ENCODE measurements at regions not wholly inside any gene's neighbourhood (a gene's known extent, or its start where the extent isn't known, plus 50 kb on each side); places are given as distances from the start of the nearest gene placed in this dataset.

DNA sequence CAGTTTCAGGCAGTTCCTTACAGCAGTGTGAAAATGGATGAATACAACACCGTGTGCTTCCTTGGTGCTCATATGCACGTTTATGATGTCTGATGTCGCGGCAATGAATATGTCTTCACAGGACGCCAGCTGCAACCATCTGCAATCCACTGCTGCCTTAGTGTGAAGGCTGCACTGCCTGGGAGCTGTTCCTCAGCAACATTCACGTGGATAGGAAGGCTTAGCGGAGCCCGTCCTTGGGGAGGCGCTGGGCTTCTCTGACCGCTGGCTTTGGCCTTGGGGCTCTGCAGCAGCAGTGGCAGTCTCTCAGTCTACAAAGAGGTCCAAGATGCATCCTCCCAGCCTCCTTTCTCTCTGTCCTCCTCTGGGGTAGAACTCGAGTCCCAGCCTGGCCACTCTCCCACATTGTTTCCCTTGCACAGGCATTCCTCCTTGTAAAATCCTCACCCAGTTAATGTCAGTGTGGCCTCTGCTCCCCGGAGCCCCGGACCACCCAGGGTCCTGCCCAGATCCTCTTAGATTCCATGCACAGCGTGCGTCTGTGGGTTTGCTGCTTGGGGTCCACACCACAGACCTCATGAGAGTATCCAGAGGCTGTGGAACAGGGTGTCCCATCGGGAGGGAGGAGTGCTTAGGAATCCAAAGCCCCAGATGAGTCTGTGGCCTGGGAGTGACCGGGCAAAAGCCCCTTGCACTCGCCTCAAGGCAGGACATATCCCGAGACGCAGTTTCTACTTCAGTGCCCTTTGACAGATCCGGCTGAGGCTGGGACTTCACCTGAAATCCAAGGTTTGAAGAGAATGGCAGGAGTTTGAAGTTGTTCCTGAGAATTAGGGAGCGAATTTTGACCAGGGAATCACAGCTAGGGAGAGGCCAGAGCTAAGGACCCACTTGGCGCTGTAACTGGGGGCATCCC, 181.3 kb downstream of the THBS2 start:
- no peak for DNase-seq (ENCODE audit: low read depth)
- TF ChIP-seq, protein P1, sequence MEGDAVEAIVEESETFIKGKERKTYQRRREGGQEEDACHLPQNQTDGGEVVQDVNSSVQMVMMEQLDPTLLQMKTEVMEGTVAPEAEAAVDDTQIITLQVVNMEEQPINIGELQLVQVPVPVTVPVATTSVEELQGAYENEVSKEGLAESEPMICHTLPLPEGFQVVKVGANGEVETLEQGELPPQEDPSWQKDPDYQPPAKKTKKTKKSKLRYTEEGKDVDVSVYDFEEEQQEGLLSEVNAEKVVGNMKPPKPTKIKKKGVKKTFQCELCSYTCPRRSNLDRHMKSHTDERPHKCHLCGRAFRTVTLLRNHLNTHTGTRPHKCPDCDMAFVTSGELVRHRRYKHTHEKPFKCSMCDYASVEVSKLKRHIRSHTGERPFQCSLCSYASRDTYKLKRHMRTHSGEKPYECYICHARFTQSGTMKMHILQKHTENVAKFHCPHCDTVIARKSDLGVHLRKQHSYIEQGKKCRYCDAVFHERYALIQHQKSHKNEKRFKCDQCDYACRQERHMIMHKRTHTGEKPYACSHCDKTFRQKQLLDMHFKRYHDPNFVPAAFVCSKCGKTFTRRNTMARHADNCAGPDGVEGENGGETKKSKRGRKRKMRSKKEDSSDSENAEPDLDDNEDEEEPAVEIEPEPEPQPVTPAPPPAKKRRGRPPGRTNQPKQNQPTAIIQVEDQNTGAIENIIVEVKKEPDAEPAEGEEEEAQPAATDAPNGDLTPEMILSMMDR (IDR thresholded peaks at IDR 0.05; ENCODE audit: insufficient read depth, low read depth, low read length, missing control alignments) = no peak
- no peak overlapping the region for H3K4me3 ChIP-seq (ENCODE audit: low read depth, low read length)

DNA sequence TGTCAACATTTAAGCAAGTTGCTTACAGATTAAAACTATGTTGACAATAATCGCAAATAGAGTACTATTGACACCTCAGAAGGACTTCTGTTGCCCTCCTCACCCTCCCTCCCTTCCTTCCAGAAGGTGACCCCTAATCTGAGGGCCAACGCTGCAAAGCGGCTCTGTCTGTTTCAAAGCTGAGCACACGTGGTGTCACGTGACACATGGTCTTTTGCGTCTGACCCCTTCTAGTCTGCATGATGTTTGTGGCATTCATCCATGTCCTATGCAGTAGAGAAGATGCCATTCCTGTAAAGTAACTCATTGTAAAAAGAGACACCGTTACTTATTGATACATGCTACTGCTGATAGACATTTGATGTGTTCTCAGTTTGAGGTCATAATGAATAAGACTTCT, 182.3 kb downstream of the THBS2 start:
- DNase-seq (ENCODE audit: low read depth) = no peak
- TF ChIP-seq, protein P1 (IDR thresholded peaks at IDR 0.05; ENCODE audit: insufficient read depth, low read depth, low read length, missing control alignments) = no peak
- H3K4me3 ChIP-seq (ENCODE audit: low read depth, low read length) = no peak overlapping the region

DNA sequence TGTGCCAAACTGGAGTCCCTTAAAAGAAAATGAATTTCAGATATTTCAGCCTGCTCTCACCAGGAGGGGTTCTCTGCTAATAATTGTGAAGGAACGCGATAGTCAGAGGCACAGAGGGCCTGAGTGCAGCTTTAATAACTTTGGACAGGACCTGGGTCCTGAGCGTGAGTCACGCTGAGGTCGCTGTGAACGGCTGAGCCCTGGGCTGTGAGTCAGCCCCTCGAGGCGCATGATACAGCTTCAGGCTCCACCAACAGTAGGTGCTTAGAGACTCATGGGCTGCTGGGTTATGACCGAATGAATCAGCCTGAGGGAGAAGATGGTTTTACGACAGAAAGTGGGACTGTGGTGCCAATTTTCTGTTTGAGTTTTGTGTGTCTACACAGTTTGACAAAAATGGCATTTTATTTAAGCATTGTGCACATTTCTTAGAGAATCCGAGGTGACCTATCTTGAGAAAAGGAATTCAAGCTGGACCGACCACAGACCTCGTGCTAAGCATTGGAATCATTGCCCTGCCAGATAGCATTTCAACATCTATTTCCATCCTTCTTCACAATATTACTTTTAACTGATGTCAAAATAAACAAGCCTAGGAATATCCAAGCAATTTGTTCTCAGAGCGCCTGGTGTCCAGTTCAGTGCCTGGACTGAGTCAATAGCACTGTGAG, 183.0 kb downstream of the THBS2 start:
- no peak overlapping the region for H3K4me3 ChIP-seq (ENCODE audit: low read depth, low read length)
- no peak for DNase-seq (ENCODE audit: low read depth)
- TF ChIP-seq, protein P1 (IDR thresholded peaks at IDR 0.05; ENCODE audit: insufficient read depth, low read depth, low read length, missing control alignments) = no peak

DNA sequence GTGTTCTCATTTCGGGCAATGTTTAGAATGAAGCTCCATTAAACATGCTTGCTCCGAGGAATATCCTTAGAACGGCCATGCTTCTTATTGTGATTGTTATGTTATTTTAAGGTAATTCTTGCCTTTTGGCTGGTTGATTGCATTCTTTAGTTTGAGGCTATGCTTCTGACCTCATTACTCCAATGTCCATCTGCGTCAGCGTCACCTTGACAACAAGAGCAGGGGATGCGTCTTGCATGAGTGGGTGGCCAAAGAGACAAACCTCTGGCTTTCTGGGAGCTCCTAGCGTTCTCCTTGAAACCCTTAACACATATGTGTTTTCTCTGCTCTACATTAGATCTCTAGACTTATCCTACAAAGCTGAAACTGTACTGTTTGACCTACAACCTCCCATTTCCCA, 184.3 kb downstream of the THBS2 start:
- TF ChIP-seq, protein P1 (IDR thresholded peaks at IDR 0.05; ENCODE audit: insufficient read depth, low read depth, low read length, missing control alignments) = no peak
- H3K4me3 ChIP-seq (ENCODE audit: low read depth, low read length) = no peak overlapping the region
- no peak for DNase-seq (ENCODE audit: low read depth)

DNA sequence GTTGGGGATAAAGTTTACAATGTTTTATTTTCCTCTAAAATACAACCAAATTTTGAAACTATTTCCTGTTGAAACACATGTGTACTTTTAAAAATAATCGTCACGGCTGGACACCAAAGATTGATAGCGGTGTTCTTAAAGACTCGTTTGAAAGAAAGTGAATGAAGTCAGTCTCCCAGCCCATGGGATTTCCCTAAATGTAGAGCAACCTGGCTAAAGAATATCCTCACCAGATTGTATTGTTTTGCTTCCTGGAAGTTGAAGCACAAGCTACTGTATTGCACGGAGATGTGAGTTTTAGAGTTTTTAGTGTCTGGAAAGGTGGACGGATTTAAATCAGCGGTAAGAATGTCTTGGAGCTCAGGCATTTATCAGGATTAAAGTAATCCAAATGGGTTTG, 189.5 kb downstream of the THBS2 start:
- TF ChIP-seq, protein P1 (IDR thresholded peaks at IDR 0.05; ENCODE audit: insufficient read depth, low read depth, low read length, missing control alignments) = no peak
- no peak overlapping the region for H3K4me3 ChIP-seq (ENCODE audit: low read depth, low read length)
- DNase-seq (ENCODE audit: low read depth) = no peak

DNA sequence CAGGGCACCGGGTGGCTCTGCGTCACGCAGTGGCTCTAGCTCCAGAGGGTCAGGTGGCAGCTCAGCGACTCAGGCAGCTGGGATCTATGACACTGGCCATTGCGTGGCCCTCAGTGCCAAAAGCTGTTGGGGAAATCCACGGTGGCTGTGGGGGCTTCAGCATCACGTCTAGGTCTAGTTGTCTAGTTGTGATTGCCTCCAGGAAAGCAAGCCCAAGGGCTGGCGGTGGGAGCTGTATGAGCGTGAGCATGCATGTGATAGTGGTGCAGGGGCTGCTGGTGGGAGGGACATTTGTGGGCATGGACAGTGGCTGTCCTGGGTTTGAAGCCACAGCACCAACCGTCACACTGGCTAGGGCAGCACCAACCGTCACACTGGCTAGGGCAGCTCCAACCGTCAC, 191.4 kb downstream of the THBS2 start:
- H3K4me3 ChIP-seq (ENCODE audit: low read depth, low read length) = no peak overlapping the region
- no peak for DNase-seq (ENCODE audit: low read depth)
- TF ChIP-seq, protein P1 (IDR thresholded peaks at IDR 0.05; ENCODE audit: insufficient read depth, low read depth, low read length, missing control alignments) = no peak
